C1 segment of cervical spinal cord (tissue), 14 donors: ENCODE measurements at regions not wholly inside any gene's neighbourhood (a gene's known extent, or its start where the extent isn't known, plus 50 kb on each side); places are given as distances from the start of the nearest gene placed in this dataset.

Experiments
- DNase-seq, 14 donors: peaks; one replicate each; lab custom pipeline; 2025; lab: John Stamatoyannopoulos, UW

- DNase-seq: no peak
These were observed 83.8 kb downstream of the AXIN2 start for GRCh38 chr17:65477600-65477999.

- no peak for DNase-seq
These were observed 86.8 kb downstream of the AXIN2 start for GRCh38 chr17:65474660-65475059.

- no peak for DNase-seq
These were observed 87.5 kb downstream of the AXIN2 start for GRCh38 chr17:65473985-65474384.

GRCh38 chr17:65473363-65473762 is 88.1 kb downstream of the AXIN2 start:
- no peak for DNase-seq

GRCh38 chr17:65472666-65473309 is 88.7 kb downstream of the AXIN2 start:
- peak in 2 of 14 donors; percentile 3 to 4 for DNase-seq

- DNase-seq: no peak
These were observed 90.7 kb downstream of the AXIN2 start for GRCh38 chr17:65470783-65471182.

- DNase-seq: no peak
These were observed 93.1 kb downstream of the AXIN2 start for GRCh38 chr17:65468321-65468720.

- no peak for DNase-seq
These were observed 94.3 kb downstream of the AXIN2 start for GRCh38 chr17:65467156-65467555.

GRCh38 chr17:65466547-65466946 is 94.9 kb downstream of the AXIN2 start:
- DNase-seq: no peak

GRCh38 chr17:65463242-65463641 is 98.2 kb downstream of the AXIN2 start:
- DNase-seq: no peak

GRCh38 chr17:65459677-65460347 is 101.6 kb downstream of the AXIN2 start:
- no peak for DNase-seq

GRCh38 chr17:65457635-65458257 is 103.7 kb downstream of the AXIN2 start:
- no peak for DNase-seq

GRCh38 chr17:65457183-65457582 is 104.3 kb downstream of the AXIN2 start:
- no peak for DNase-seq

GRCh38 chr17:65456368-65457151 is 104.9 kb downstream of the AXIN2 start:
- DNase-seq: no peak

- DNase-seq: peak in 5 of 14 donors; percentile 7 to 30 (median 13)
These were observed 105.5 kb downstream of the AXIN2 start for GRCh38 chr17:65455972-65456343.

GRCh38 chr17:65455154-65455971 is 106.1 kb downstream of the AXIN2 start:
- no peak for DNase-seq

GRCh38 chr17:65453204-65453931 is 108.1 kb downstream of the AXIN2 start:
- no peak for DNase-seq

GRCh38 chr17:65449495-65449894 is 112.0 kb downstream of the AXIN2 start:
- no peak for DNase-seq

- no peak for DNase-seq
These were observed 113.6 kb downstream of the AXIN2 start for GRCh38 chr17:65447823-65448222.

- DNase-seq: no peak
These were observed 114.5 kb downstream of the AXIN2 start for GRCh38 chr17:65446838-65447526.
